SJSA1 (cell line): ENCODE measurements at regions not wholly inside any gene's neighbourhood (a gene's known extent, or its start where the extent isn't known, plus 50 kb on each side); places are given as distances from the start of the nearest gene placed in this dataset.

Experiments
- DNase-seq, 2 experiments: peaks; one replicate each; pipeline ENCODE4 v3.0.0-alpha.2; 2015 to 2020; ENCODE audit warnings: low spot score in 2 of 2, low read depth in 1 of 2
- H3K27ac ChIP-seq: fragments of 250-450 bp; sonication (Bioruptor Pico); 2 replicates; pipeline ENCODE4 v1.5.1; 2020; ENCODE audit warnings: mild to moderate bottlenecking, moderate library complexity
- H3K27me3 ChIP-seq: fragments of 250-450 bp; sonication (Bioruptor Pico); replicated peaks from 2 replicates; pipeline ENCODE4 v1.5.1; 2020; ENCODE audit warnings: mild to moderate bottlenecking, moderate library complexity
- H3K36me3 ChIP-seq: fragments of 250-450 bp; sonication (Bioruptor Pico); 2 replicates; pipeline ENCODE4 v1.5.1; 2020; ENCODE audit warnings: mild to moderate bottlenecking
- H3K4me1 ChIP-seq: fragments of 250-450 bp; sonication (Bioruptor Pico); replicated peaks from 2 replicates; pipeline ENCODE4 v1.6.1; 2021; ENCODE audit warnings: mild to moderate bottlenecking
- H3K4me3 ChIP-seq: fragments of 250-450 bp; sonication (Bioruptor Pico); 2 replicates; pipeline ENCODE4 v1.5.1; 2020; ENCODE audit warnings: mild to moderate bottlenecking
- H3K9me3 ChIP-seq: fragments of 250-450 bp; sonication (Bioruptor Pico); replicated peaks from 2 replicates; pipeline ENCODE4 v1.5.1; 2020; ENCODE audit warnings: mild to moderate bottlenecking

DNA sequence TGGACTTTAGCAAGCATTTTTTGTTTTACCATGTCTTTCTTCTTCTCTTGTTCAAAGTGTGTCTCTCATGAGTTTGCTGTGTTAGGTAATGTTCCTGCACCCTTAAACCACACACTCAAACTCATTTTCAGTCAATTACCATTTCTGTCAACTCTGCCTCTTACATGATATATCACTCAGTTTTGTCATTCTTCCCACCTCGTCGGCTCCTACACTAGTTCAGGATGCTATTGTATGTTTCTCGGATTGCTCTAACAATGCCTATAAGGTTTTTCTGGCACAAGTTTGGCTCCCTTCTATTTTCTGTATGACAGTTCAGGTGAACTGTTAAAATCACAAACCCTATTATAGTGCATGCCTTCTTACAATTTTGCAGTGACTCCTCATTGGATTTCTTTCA lies 260.8 kb upstream of the NAV3 start:
- H3K9me3 ChIP-seq: no peaks in the 10 kb centered on the region
- H3K27ac ChIP-seq: no peak overlapping the region
- H3K4me3 ChIP-seq: no peak overlapping the region
- no peaks in the 10 kb centered on the region for H3K36me3 ChIP-seq
- no peaks in the 10 kb centered on the region for H3K27me3 ChIP-seq
- no peak for DNase-seq
- peaks cover 4% of the 10 kb centered on the region; the same call in 1 of the 2 replicates for H3K4me1 ChIP-seq

DNA sequence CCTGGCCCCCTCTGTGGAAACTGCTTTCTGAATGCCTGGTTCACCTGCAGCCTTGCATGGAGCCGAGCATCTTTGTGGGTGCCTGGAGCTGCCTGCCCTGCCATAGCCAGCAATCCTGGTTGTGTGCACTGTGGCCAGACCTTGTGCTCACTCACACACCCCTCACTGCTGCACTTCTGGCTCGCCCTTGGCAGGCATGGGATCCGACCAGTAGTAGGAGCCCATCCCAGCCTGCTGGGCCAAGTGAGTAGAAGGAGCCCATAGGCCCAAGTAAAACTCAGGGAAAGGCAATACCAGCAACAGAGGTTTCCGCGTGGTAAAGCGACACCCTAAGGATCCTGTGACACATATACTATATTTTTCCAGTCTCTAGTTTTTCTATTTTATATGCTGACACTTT lies 270.0 kb upstream of the NAV3 start:
- no peaks in the 10 kb centered on the region for H3K9me3 ChIP-seq
- no peak for DNase-seq
- H3K4me3 ChIP-seq: no peak overlapping the region
- no peaks in the 10 kb centered on the region for H3K36me3 ChIP-seq
- H3K27ac ChIP-seq: no peak overlapping the region
- H3K4me1 ChIP-seq: no peaks in the 10 kb centered on the region
- no peaks in the 10 kb centered on the region for H3K27me3 ChIP-seq

DNA sequence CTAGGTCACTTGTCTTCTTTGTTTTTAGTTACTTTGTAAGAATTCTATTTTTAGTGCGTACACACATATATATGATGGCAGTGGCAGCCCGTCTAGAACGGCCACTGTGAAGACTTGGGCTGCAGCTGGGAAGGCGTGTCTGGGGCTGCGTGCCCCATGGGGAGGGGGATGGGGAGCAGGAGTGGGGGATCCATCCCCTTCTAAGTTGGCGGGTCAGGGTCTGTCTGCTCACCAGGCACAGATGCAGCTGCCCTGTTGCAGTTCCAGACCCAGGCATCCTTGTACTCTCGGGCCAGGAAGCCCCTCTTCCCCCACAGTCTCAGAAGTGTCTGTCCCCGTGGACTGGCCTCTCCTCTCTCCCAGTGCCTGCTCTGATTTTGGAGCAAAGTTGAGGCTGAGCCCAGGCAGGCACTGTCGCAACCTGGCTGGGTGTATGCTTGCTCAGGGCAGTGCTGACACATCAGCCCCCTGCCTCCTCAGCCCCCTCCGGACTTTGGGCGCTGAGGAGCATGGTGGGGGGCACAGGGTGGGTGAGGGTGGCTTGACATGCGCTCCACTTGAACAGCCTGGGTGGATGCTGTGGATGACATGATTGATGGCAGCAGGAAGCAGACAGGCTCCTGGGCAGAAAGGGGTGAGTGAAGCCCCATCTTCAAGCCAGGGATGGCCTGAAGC lies 271.2 kb upstream of the NAV3 start:
- H3K4me3 ChIP-seq: no peak overlapping the region
- no peaks in the 10 kb centered on the region for H3K27me3 ChIP-seq
- H3K4me1 ChIP-seq: no peaks in the 10 kb centered on the region
- no peaks in the 10 kb centered on the region for H3K9me3 ChIP-seq
- no peak for DNase-seq
- H3K27ac ChIP-seq: no peak overlapping the region
- H3K36me3 ChIP-seq: no peaks in the 10 kb centered on the region

DNA sequence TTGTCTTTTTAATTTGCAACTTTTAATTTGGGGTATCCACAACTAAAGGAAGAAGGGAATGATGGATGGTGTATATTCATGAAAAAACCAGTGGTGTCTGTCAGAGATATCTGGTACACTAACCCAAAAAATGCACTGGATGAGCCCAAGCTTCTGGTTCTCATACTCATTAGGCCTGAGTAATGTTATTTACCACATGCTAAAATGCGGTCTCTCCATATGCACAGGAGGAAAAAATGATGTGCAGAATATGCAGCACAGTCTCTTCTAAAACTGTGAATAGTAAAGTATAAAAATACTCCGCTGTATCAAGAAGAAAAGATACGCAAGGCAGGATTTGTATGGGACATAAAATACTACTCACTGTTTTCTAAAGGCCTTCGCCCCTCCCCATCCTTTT lies 275.6 kb upstream of the NAV3 start:
- DNase-seq: no peak
- H3K9me3 ChIP-seq: no peaks in the 10 kb centered on the region

DNA sequence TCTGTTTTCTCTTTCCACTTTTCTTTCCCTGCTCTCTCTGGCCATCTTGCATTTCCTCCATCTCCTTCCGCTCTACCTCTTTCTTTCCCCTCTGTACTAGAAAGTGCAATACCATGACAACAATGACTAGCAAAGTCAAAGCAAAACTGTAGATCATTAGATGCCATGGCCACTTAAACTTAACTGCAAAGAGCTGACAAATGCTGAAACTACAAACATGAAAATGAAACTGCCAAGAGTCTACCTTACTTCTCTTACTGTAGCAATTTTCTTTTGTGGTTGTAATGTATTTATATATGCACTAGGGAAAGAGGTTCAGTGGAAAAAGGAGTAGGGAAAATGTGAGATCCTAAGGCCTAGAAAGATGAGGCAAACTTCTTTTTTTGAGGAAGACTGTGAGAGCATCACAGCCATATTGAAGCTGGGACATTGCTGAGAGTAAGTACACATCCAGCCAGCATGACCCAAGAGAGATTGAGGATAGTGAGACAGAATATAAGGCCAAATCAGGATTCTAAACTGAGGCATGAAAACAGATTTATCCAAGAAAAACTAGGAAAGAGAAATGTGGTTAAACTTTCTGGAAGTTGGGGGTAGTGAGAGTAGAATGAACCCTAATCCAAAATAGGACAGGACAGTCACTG lies 276.6 kb upstream of the NAV3 start:
- no peak overlapping the region for H3K4me3 ChIP-seq
- H3K4me1 ChIP-seq: no peaks in the 10 kb centered on the region
- no peak for DNase-seq
- H3K27ac ChIP-seq: no peak overlapping the region
- H3K36me3 ChIP-seq: no peaks in the 10 kb centered on the region
- no peaks in the 10 kb centered on the region for H3K27me3 ChIP-seq
- no peaks in the 10 kb centered on the region for H3K9me3 ChIP-seq

More for the DNA sequence above, 275.6 kb upstream of the NAV3 start:
- H3K27me3 ChIP-seq: no peaks in the 10 kb centered on the region
- no peak overlapping the region for H3K27ac ChIP-seq
- H3K4me3 ChIP-seq: no peak overlapping the region
- no peaks in the 10 kb centered on the region for H3K4me1 ChIP-seq
- no peaks in the 10 kb centered on the region for H3K36me3 ChIP-seq

DNA sequence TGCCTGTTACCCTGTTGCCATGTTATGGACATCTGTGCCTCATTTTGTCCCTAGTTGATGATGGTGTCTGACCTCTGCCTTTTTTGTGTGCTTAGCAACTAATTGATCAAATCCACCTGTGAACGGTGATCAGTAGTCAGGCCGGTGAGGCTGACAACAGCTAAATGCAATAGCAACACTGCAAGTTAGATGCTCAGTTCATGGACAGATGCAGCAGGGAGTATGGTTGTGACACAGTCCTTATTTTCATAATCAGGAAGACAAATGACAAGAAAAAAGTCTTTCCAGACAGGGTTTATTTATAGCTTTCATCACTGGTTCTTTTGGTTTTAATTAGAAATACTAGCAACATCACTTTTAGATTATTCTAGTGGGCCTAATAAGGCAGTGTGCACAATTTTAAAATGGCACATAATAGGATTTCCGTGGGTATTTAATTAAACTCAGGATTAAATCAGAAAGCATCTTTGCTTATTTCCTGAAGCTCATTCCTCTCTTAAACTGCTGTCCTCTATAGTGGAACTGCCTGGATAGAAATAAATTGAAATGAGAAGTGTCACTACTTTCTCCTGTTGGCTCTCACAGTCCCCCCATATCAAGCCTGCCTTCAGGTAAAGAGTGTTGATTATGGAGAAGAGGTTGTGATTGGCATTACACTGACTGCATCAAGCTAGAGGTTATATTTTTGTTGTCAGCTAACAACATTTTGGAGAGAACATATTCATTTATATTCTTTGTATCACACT lies 281.1 kb upstream of the NAV3 start:
- Histone ChIP-seq H3K4me3 (no peak overlapping the region), H3K4me1 (no peaks in the 10 kb centered on the region), H3K27me3 (no peaks in the 10 kb centered on the region), H3K9me3 (0 out of 2 replicates have a peak, but pooled peaks cover 2% of the 10 kb centered on the region), H3K36me3 (no peaks in the 10 kb centered on the region), H3K27ac (no peak overlapping the region)
- DNase-seq: no peak

DNA sequence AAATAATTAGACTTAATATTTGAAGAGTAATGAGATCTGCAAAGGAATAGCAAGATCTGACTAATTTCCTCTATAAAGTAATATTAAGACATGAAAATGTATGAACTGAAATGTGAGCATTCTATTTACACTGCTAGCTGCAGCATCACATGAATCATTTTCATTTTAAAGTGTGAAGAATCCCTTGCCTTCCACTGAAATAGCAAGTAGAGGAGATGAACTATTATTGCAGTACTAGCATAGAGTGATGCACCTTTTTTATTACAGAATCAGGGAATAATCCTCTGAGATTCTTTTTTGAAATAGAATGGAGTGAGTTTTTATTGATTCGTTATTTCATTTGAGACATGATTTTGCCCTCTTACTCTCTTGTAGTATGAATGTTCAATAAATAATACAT lies 281.9 kb upstream of the NAV3 start:
- Histone ChIP-seq H3K27ac (no peak overlapping the region), H3K4me1 (no peaks in the 10 kb centered on the region), H3K36me3 (no peaks in the 10 kb centered on the region), H3K9me3 (0 out of 2 replicates have a peak, but pooled peaks cover 3% of the 10 kb centered on the region), H3K4me3 (no peak overlapping the region), H3K27me3 (no peaks in the 10 kb centered on the region)
- DNase-seq: no peak

DNA sequence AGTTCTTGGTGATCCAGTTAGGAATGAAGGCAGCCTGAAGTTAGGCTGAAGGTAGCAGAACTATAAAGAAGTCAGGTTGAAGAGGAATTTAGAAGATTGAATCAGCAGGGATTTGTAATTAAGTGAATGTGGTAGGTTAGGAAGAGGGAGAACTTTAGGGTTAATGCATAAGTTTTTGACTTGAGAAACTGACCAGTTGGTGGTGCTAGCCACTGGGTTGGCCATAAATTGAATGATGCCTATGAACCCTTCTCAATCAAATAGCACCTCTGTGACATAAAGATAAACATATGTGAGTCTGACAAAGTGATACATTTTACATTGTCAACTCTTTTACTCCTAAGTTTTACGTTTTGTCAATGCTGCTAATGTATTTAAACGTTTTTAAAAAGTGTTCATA lies 290.6 kb upstream of the NAV3 start:
- DNase-seq: no peak
- no peak overlapping the region for H3K27ac ChIP-seq
- no peaks in the 10 kb centered on the region for H3K27me3 ChIP-seq
- no peaks in the 10 kb centered on the region for H3K4me1 ChIP-seq
- 0 out of 2 replicates have a peak, but pooled peaks cover 6% of the 10 kb centered on the region for H3K9me3 ChIP-seq
- H3K36me3 ChIP-seq: no peaks in the 10 kb centered on the region
- H3K4me3 ChIP-seq: no peak overlapping the region

DNA sequence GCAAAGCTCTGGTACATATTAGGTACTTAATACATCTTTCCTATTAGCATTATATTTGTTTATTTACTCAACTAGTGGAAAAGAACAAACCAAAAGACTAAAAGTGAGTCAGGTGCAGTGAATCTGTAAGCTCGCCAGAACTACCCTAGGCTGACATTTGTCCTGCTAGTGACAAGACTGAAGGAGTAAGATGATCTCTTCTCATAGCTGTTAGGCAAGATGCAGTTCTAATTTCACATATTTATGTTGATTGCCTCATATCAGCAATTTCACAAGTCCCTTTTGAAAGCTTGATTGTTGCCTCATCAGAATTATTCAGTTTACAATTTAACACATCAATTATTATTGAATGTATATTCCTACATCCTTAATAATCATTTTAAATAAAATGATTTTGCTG lies 293.0 kb upstream of the NAV3 start:
- no peaks in the 10 kb centered on the region for H3K36me3 ChIP-seq
- no peaks in the 10 kb centered on the region for H3K4me1 ChIP-seq
- no peak overlapping the region for H3K4me3 ChIP-seq
- DNase-seq: no peak
- H3K9me3 ChIP-seq: 0 out of 2 replicates have a peak, but pooled peaks cover 3% of the 10 kb centered on the region
- no peak overlapping the region for H3K27ac ChIP-seq
- no peaks in the 10 kb centered on the region for H3K27me3 ChIP-seq

DNA sequence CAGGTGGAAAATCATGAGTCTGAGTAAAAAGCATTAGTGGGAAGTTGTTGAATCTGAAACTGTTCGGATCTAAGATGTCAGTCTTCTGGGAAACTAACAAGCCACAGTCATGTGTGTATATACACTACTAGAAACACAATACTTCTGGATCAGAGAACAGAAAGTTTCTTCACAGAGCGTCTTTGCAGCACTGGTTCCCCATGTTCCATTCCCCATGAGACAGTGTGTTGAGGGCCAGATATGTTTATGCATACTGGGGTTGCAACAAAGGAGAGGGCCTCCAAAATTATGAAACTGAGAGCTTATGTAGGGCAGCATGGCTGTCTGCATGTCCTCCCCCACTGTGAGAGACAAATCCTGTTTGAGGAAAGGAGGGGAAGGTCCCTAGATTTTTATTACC lies 295.0 kb upstream of the NAV3 start:
- Histone ChIP-seq H3K36me3 (no peaks in the 10 kb centered on the region), H3K4me1 (no peaks in the 10 kb centered on the region), H3K27me3 (no peaks in the 10 kb centered on the region), H3K27ac (no peak overlapping the region), H3K9me3 (no peaks in the 10 kb centered on the region), H3K4me3 (no peak overlapping the region)
- DNase-seq: no peak

DNA sequence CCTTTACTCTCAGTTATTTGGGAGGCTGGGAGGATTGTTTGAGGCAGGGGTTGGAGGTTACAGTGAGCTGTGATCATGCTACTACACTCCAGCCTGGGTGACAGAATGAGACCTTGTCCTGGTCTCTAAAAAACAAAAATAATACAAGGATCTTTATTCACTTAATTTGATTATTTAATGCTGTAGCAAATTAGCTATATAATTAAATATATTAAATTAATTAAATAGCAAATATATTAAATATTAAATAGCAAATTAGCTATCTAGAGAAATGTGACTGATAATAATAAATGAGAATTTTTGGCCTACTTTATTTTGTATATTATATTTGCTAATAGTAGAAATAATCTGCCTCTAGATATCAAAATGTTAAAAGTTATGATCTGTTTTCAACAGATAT lies 298.8 kb upstream of the NAV3 start:
- H3K36me3 ChIP-seq: no peaks in the 10 kb centered on the region
- no peaks in the 10 kb centered on the region for H3K27me3 ChIP-seq
- DNase-seq: no peak
- no peak overlapping the region for H3K27ac ChIP-seq
- H3K9me3 ChIP-seq: no peaks in the 10 kb centered on the region
- no peak overlapping the region for H3K4me3 ChIP-seq
- no peaks in the 10 kb centered on the region for H3K4me1 ChIP-seq

DNA sequence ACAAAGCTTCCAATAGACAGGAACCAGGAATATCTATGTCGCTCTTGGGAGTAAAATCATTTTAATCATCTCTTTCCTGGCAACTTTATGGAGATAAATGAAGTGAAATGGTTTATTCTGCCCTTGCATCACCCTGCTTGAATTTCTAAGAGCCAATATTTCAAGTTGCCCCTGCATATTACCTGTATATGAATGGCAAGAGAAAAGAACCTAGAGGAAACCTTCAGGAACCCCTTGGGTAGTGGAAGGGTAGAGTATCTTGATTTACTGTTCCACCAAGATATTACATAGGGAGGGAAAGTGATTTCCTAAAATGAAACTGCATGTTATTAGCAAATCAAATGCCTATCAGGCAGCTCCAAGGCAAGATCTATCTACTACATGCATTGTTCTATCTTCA lies 308.4 kb upstream of the NAV3 start:
- Histone ChIP-seq H3K9me3 (no peaks in the 10 kb centered on the region), H3K4me1 (no peaks in the 10 kb centered on the region), H3K27me3 (no peaks in the 10 kb centered on the region), H3K27ac (no peak overlapping the region), H3K4me3 (no peak overlapping the region), H3K36me3 (no peaks in the 10 kb centered on the region)
- no peak for DNase-seq

DNA sequence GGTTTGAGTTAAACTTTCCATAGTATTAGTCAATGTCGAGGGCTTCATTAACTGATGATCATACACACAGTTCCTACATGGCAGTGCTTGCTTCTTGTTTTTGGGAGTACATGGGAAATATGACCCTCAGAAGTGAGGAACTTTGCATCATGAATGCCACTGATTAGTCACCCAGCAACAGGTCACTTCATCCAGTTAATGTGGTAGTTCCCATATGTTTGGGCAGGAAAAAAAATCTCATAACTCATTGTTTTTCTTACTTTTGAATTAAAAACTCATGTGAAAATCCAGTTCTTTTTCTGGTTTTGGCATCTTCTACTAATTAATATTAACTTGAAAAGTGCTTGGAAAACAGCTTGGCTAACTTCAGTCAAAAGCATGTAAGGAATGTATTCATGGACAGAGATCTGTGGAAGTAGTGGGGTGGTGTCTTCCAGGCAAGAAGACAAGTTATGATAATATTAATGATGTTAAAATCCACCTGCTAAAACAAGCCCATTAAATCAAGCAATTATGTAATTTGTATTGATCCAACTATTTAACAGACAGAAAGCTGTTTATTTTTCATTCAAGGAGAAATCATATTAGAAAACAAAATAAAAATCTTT lies 309.1 kb upstream of the NAV3 start:
- Histone ChIP-seq H3K9me3 (no peaks in the 10 kb centered on the region), H3K4me3 (no peak overlapping the region), H3K27me3 (no peaks in the 10 kb centered on the region), H3K4me1 (no peaks in the 10 kb centered on the region), H3K36me3 (no peaks in the 10 kb centered on the region), H3K27ac (no peak overlapping the region)
- no peak for DNase-seq

DNA sequence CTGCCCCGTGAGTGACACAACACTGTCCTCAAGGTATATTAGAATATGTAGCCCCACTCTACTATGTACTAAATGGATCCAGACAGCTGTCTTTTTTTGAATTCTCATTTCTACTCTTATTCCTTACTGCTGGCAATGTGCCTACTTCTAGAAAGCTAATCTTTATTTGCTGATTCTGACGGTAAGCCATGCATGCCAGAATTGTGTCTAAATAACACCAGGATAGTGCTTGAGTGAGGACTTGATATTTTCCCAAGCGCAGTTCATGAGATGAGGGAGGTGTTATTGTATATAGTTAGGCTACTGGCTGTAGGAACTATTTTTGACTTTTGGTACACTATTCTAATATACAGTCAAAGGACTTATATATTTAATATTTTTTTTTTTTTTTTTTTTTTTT lies 316.2 kb upstream of the NAV3 start:
- no peak overlapping the region for H3K4me3 ChIP-seq
- H3K9me3 ChIP-seq: no peaks in the 10 kb centered on the region
- no peaks in the 10 kb centered on the region for H3K36me3 ChIP-seq
- H3K27me3 ChIP-seq: no peaks in the 10 kb centered on the region; the same call in 1 of the 2 replicates
- no peak overlapping the region for H3K27ac ChIP-seq
- no peak for DNase-seq
- H3K4me1 ChIP-seq: no peaks in the 10 kb centered on the region
